ENCODE measurements at regions not wholly inside any gene's neighbourhood (a gene's known extent, or its start where the extent isn't known, plus 50 kb on each side); places are given as distances from the start of the nearest gene placed in this dataset.

- TF ChIP-seq CTCF (IDR thresholded peaks at IDR 0.05), result no peak
- no peak for TF ChIP-seq POLR2A (IDR thresholded peaks at IDR 0.05)
- TF ChIP-seq EP300 (IDR thresholded peaks at IDR 0.05), result no peak
- TF ChIP-seq POLR2AphosphoS5 (IDR thresholded peaks at IDR 0.05), result no peak
These were observed 415.7 kb upstream of the BOD1L1 start for GRCh38 chr4:14043203-14043602.
